SK-N-MC (cell line): ENCODE measurements at regions not wholly inside any gene's neighbourhood (a gene's known extent, or its start where the extent isn't known, plus 50 kb on each side); places are given as distances from the start of the nearest gene placed in this dataset.

Experiments used
- DNase-seq: peaks from one replicate; pipeline ENCODE4 v3.0.0-alpha.2; 2011; ENCODE audit warnings: low read depth, low spot score
- H3K27ac ChIP-seq: fragments of 200-600 bp; sonication (generic); 2 replicates; pipeline ENCODE4 v1.5.1; 2016; ENCODE audit warnings: mixed run types
- H3K36me3 ChIP-seq: fragments of 200-600 bp; sonication (generic); 2 replicates; pipeline ENCODE4 v1.6.1; 2017; ENCODE audit warnings: antibody characterized with exemption, low read length, mixed read lengths; ENCODE audit not compliant: insufficient read depth
- H3K4me3 ChIP-seq: fragments of 200-600 bp; sonication (generic); 2 replicates; pipeline ENCODE4 v1.5.1; 2016
- H3K9ac ChIP-seq: fragments of 200-600 bp; sonication (generic); 2 replicates; pipeline ENCODE4 v1.8.0; 2017; ENCODE audit warnings: mixed run types, mixed read lengths; ENCODE audit not compliant: insufficient read length
- H3K9me3 ChIP-seq: fragments of 200-600 bp; sonication (generic); 2 replicates; pipeline ENCODE4 v1.6.1; 2017; ENCODE audit warnings: low read depth, mild to moderate bottlenecking, antibody characterized with exemption, low read length, moderate library complexity, mixed read lengths
- EZH2 ChIP-seq: fragments of 200-600 bp; sonication (generic); IDR thresholded peaks from one replicate; pipeline ENCODE4 v1.6.1; 2017; ENCODE audit warnings: antibody characterized with exemption
- FOXP2 ChIP-seq: optimal IDR thresholded peaks from 2 replicates; pipeline ENCODE3; 2011; ENCODE audit warnings: mild to moderate bottlenecking, moderate library complexity; ENCODE audit not compliant: insufficient read depth; ENCODE audit errors: extremely low read length, control extremely low read depth
- POLR2AphosphoS5 ChIP-seq: IDR thresholded peaks from 2 replicates; pipeline ENCODE4 v1.6.1; 2012; ENCODE audit warnings: mild to moderate bottlenecking, low read depth, low read length, borderline replicate concordance

DNA sequence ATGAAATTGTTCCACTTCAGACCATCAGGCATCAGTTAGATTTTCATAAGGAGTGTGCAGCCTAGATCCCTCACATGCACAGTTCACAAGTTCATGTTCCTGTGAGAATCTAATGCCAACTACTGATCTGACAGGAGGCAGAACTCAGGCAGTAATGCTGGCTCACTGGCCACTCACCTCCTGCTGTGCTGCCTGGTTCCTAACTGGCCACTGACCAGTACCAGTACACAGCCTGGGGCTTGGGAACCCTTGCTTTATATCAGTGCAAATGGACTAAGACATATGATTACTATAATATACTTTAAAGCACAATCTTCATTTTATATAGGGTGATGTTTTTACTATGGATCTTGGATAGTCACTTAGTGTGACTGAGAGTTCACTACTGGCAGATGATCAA is 259.2 kb downstream of the SLCO4C1 start:
- TF ChIP-seq POLR2AphosphoS5 (no peak), FOXP2 (no peak), EZH2 (no peak)
- Histone ChIP-seq H3K27ac (no peak overlapping the region), H3K36me3 (no peaks in the 10 kb centered on the region), H3K9me3 (no peaks in the 10 kb centered on the region), H3K9ac (no peak overlapping the region), H3K4me3 (no peak overlapping the region)
- DNase-seq = no peak

DNA sequence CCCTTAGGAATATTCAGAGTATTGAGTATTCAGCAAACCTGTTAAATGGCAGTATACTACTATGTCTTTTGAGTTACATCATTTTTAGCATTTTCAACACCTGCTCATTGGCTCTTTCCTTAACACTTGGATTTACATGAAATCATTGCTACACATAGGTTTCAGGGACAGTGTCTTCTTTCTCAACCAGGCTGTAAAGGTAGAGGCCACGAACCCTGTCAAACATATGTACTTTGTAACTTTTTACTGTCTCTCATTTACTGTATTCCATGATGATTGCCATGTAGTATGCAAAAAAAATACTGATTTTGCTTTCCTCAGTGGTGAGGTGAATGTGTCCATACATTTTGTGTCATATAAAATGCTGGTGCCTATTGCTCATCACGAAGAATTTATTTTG is 264.4 kb downstream of the SLCO4C1 start:
- Histone ChIP-seq H3K9ac (no peak overlapping the region), H3K4me3 (no peak overlapping the region), H3K27ac (no peak overlapping the region), H3K36me3 (no peaks in the 10 kb centered on the region), H3K9me3 (no peaks in the 10 kb centered on the region)
- no peak for DNase-seq
- TF ChIP-seq FOXP2 (no peak), POLR2AphosphoS5 (no peak), EZH2 (no peak)

DNA sequence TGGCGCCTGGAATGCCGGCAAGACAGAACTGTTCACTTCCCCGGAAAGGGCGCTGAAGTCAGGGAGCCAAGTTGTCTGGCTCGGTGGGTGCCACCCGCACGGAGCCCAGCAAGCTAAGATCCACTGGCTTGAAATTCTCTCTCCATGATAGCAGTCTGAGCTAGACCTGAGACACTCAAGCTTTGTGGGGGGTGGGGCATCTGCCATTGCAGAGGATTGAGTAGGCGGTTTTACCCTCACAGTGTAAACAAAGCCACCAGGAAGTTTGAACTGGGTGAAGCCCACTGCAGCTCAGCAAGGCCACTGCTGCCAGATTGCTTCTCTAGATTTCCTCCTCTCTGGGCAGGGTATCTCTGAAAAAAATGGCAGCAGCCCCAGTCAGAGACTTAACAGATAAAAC is 277.4 kb downstream of the SLCO4C1 start:
- Histone ChIP-seq H3K9ac (no peak overlapping the region), H3K9me3 (no peaks in the 10 kb centered on the region), H3K36me3 (no peaks in the 10 kb centered on the region), H3K4me3 (no peak overlapping the region), H3K27ac (no peak overlapping the region)
- TF ChIP-seq FOXP2 = no peak
- DNase-seq = no peak

DNA sequence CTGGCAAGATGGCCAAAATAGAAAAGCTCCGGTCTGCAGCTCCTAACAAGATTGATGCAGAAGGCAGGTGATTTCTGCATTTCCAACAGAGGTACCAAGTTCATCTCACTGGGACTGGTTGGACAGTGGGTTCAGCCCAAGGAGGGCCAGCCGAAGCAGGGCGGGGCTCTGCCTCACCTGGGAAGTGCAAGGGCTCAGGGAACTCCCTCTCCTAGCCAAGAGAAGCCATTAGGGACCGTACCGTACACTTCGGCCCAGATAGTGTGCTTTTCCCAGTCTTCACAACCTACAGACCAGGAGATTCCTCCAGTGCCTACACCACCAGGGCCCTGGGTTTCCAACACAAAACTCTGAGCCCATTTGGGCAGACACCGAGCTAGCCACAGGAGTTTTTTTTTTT is 277.8 kb downstream of the SLCO4C1 start:
- no peak for TF ChIP-seq EZH2
- TF ChIP-seq FOXP2 = no peak
- TF ChIP-seq POLR2AphosphoS5 = no peak
- Histone ChIP-seq H3K27ac (no peak overlapping the region), H3K9ac (no peak overlapping the region), H3K9me3 (no peaks in the 10 kb centered on the region), H3K36me3 (no peaks in the 10 kb centered on the region), H3K4me3 (no peak overlapping the region)
- DNase-seq = no peak

DNA sequence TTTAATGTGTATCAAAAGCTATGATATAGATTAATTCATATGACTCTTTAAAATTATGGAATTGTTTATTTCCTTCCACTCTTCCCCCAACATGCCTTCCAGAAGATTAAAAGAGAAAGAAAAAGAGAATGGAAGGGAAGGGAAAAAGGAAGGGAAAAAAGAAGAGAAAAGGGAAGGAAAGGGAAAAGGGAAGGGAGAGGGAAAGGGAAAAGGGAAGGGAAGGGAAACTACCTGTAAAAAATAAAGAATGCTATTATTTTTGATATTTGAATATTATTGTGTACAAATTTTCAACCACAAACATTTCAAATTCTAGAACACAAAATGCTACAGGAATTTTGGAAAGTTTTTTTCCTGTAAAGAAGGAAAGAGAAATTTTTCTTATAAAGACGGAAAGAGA is 281.7 kb downstream of the SLCO4C1 start:
- no peak for DNase-seq
- no peaks in the 10 kb centered on the region for H3K9me3 ChIP-seq
- H3K4me3 ChIP-seq = no peak overlapping the region
- H3K27ac ChIP-seq = no peak overlapping the region
- TF ChIP-seq FOXP2 (no peak), POLR2AphosphoS5 (no peak), EZH2 (no peak)
- H3K36me3 ChIP-seq = no peaks in the 10 kb centered on the region
- H3K9ac ChIP-seq = no peak overlapping the region

DNA sequence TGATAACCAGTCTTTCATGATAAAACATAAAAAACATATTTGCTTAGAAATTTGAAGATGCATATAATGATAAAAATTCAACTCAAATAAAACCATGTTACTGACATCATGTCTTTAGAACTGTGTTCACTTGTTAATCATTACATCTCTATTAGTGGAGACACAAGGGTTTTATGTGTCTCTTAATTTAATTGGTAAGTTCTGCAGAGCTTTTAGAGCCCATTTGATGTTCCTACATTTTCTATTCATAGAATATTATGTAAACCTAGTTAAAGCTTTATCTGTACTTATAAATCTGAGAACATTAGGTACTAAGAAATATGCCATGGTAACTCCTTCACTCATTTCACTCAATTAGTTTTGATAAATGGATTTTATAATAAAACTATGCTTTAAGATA is 285.4 kb downstream of the SLCO4C1 start:
- no peak for DNase-seq
- no peaks in the 10 kb centered on the region for H3K36me3 ChIP-seq
- no peak overlapping the region for H3K4me3 ChIP-seq
- TF ChIP-seq EZH2 (no peak), FOXP2 (no peak), POLR2AphosphoS5 (no peak)
- no peak overlapping the region for H3K27ac ChIP-seq
- no peaks in the 10 kb centered on the region for H3K9me3 ChIP-seq
- H3K9ac ChIP-seq = no peak overlapping the region

DNA sequence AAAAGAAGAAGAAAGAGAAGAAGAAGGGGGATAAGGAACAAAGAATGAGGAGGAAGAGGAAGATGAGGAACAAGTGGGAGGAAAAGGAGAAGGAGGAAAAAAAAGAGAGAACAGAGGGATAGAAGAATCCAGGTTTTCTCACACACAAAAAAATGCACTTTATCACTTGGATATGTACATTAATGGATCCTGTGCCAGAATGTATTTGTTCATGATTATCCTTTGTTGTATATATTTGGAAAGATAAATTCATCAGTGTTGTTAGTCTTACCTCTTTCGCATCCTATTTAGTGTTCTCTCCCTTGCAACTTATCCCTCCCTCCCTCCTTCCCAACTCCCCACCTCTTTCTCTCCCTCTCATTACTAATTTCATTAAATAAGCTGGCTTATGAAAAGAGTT is 298.8 kb downstream of the SLCO4C1 start:
- H3K36me3 ChIP-seq = no peaks in the 10 kb centered on the region
- TF ChIP-seq EZH2 (no peak), POLR2AphosphoS5 (no peak), FOXP2 (no peak)
- no peaks in the 10 kb centered on the region for H3K9me3 ChIP-seq
- no peak overlapping the region for H3K27ac ChIP-seq
- no peak overlapping the region for H3K4me3 ChIP-seq
- no peak overlapping the region for H3K9ac ChIP-seq
- DNase-seq = no peak

DNA sequence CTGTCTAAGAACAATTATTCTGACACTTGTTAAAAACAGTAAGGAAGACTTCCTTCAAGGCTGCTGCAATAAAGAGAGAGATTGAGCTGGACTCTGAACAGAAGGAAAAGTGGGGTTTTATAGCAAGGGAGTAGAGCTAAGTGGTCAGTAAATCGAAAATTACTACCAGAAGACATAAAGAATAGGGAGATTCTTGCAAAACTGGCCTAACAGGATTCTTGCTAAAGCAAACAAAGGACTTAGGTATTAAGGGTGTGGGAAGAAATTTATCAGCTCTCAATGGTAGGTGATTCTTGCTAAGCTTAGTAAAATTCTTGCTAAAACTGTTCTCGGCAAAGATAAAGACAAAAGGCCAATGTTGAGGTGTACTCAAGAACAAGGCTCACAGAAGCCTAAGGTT is 300.5 kb downstream of the SLCO4C1 start:
- Histone ChIP-seq H3K9me3 (no peaks in the 10 kb centered on the region), H3K9ac (no peak overlapping the region), H3K27ac (no peak overlapping the region), H3K4me3 (no peak overlapping the region), H3K36me3 (no peaks in the 10 kb centered on the region)
- no peak for DNase-seq
- no peak for TF ChIP-seq FOXP2
- no peak for TF ChIP-seq EZH2
- TF ChIP-seq POLR2AphosphoS5 = no peak

DNA sequence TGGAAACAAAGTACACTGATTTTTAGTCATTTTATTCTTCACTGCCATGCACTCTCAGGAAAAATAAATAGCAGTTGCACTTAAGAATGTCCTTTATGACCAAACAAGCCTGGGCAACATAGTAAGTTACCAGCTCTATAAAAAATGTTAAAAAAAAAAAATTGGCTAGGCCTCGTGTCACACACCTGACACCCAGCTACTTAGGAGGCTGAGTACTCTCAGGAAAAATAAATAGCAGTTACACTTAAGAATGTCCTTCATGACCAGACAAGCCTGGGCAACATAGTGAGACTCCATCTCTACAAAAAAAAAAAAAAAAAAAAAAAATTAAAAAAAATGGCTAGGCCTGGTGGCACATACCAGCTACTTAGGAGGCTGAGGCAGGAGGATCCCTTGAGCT is 304.6 kb downstream of the SLCO4C1 start:
- no peaks in the 10 kb centered on the region for H3K36me3 ChIP-seq
- no peak overlapping the region for H3K4me3 ChIP-seq
- no peak for DNase-seq
- TF ChIP-seq POLR2AphosphoS5 (no peak), EZH2 (no peak), FOXP2 (no peak)
- no peak overlapping the region for H3K27ac ChIP-seq
- H3K9me3 ChIP-seq = no peaks in the 10 kb centered on the region
- H3K9ac ChIP-seq = no peak overlapping the region

DNA sequence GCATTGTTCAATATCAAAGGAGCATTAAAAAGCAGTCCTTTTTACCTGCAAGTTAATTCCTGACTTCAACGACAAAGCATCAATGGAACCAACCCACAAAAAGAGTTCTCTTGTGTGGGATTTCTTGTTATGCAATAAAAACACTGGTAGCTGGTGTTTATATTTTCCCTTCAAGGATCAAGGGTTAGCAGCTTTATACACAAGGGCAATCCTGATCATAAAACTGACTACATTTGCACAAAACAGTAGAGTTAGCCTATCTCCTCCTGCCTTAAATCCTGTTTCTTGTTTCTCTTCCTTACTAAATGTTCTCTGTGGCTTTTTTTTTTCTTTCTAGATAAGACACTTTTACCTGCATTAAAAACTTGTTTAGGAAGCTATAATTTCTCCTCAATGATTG is 306.4 kb downstream of the SLCO4C1 start:
- no peak overlapping the region for H3K27ac ChIP-seq
- H3K4me3 ChIP-seq = no peak overlapping the region
- no peaks in the 10 kb centered on the region for H3K36me3 ChIP-seq
- no peak overlapping the region for H3K9ac ChIP-seq
- TF ChIP-seq POLR2AphosphoS5 = no peak
- TF ChIP-seq FOXP2 = no peak
- TF ChIP-seq EZH2 = no peak
- H3K9me3 ChIP-seq = no peaks in the 10 kb centered on the region
- DNase-seq = no peak

DNA sequence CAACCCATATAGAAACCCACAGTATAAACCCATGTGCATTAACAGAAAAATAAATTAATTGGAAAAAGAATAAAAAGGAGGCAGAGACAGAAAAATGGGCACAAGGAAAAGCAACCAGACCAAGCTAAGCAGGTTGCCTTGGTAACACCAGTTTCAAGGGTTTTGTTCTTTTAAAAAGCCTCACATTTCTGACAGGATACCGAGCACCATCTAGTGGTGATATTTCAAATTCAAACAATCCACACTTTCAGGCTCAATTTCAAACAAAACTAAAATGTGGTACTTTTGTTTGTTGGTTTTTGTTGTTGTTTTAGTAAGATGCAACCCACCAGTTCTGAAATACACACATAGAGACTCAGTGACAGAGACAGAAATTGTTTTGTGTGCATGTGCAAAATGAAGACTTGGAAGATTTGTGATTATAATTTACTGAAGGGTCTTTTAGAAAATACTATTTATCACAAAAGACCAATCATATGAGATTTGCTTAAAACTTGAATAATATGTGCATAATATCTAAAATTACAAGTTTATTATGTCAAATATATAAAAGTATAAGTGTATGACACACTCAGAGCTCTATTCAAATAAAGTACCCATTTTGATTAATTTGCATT is 318.2 kb downstream of the SLCO4C1 start:
- DNase-seq = peak; percentile 62
- TF ChIP-seq POLR2AphosphoS5 = no peak
- TF ChIP-seq EZH2 = no peak
- no peak for TF ChIP-seq FOXP2
- H3K4me3 ChIP-seq = no peak overlapping the region
- no peak overlapping the region for H3K9ac ChIP-seq
- no peak overlapping the region for H3K27ac ChIP-seq
- no peaks in the 10 kb centered on the region for H3K36me3 ChIP-seq
- H3K9me3 ChIP-seq = no peaks in the 10 kb centered on the region
